Left renal cortex interstitium (tissue), 4 donors: ENCODE measurements at regions not wholly inside any gene's neighbourhood (a gene's known extent, or its start where the extent isn't known, plus 50 kb on each side); places are given as distances from the start of the nearest gene placed in this dataset.
"Not testable (repeated sequence)": the region's sequence is repeated elsewhere in the genome, so short reads cannot be mapped to it uniquely, and the experiment has no call there.

Source experiments
- DNase-seq, 4 donors: peaks; one replicate each; pipeline ENCODE4 v3.0.0-alpha.2; 2013; ENCODE audit warnings: low read depth in 4 of 4, low spot score in 2 of 4, missing footprints in 1 of 4

- no peak for DNase-seq
Measured at GRCh38 chr7:148507787-148508186, 82.8 kb upstream of the C7orf33 start.

- no peak for DNase-seq
Measured at GRCh38 chr7:148514236-148514635, 76.3 kb upstream of the C7orf33 start.

DNA sequence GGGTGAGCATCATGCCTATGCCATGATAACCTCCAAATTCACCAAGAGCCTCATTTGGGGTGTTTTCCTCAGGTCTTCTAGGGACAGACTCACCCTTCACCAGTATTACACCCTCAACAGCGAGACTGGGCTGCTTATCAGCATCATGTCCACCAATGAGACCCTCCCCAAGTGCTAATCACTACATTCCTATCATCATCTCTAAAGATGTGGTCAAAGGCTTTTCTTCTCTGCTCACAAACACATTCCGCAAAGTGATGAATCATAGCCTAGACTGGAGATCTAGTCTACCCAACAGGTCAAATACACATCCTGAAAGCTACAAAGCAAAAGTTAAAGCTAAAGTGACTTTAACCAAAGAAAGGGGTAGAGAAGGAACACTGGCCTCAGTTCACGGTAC is 75.3 kb upstream of the C7orf33 start:
- no peak for DNase-seq

GRCh38 chr7:148515728-148516695 is 74.6 kb upstream of the C7orf33 start:
- DNase-seq = no peak

DNA sequence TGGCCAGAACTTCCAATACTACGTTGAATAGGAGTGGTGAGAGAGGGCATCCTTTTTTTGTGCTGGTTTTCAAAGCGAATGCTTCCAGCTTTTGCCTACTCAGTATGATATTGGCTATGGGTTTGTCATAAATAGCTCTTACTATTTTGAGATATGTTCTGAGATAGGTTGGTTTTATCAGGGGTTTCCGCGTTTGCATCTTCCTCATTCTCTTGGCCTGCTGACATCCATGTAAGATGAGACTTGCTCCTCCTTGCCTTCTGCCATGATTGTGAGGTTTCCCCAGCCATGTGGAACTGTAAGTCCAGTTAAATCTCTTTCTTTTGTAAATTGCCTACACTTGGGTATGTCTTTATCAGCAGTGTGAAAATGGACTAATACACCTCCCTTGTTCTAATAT is 71.2 kb upstream of the C7orf33 start:
- not testable (repeated sequence) for DNase-seq

GRCh38 chr7:148521271-148521670 is 69.3 kb upstream of the C7orf33 start:
- DNase-seq = no peak

- DNase-seq = no peak
Measured at GRCh38 chr7:148523550-148523949, 67.0 kb upstream of the C7orf33 start.

- DNase-seq = no peak
Measured at GRCh38 chr7:148524479-148525224, 65.9 kb upstream of the C7orf33 start.

GRCh38 chr7:148527717-148528168 is 62.8 kb upstream of the C7orf33 start:
- peak in 1 of 4 donors; percentile 27 for DNase-seq

DNA sequence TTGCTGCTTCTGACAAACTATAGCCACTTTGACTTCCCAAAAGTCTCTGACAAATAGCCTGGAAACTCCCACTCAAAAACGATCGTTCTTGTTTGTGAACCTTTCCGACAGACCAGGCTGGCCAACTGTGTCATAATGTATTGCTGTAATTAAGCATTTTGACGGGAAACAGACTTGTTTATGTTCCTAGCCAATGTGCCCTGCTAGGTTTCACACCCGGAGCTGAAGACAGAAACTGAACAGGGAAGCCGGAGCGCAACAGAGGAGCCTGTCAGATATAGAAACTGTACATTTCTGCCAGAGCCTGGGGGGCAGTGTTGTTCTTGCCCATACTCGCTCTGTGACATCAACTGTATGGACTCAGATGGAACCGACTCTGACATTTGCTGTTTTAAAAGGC is 55.3 kb upstream of the C7orf33 start:
- DNase-seq = peak; percentile 36 to 74 (median 68)

DNA sequence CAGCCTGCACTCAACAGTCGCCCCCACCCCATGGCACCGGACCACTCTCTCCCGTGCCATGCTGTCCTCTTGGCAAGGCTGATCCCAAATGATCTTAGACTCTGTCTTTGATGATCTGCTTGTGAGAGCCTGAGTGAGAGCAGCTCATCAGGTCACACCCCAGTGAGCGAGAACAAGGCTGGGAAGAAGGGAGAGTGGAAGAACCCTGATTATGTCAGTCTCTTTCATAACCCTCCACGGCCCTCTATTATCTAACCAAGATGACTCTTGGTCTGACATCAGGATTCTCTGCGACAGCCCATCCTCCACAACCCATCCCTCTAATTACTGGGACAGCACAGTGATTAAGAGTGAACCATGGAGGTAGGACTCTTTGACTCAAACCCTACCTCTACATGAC is 53.1 kb upstream of the C7orf33 start:
- no peak for DNase-seq

DNA sequence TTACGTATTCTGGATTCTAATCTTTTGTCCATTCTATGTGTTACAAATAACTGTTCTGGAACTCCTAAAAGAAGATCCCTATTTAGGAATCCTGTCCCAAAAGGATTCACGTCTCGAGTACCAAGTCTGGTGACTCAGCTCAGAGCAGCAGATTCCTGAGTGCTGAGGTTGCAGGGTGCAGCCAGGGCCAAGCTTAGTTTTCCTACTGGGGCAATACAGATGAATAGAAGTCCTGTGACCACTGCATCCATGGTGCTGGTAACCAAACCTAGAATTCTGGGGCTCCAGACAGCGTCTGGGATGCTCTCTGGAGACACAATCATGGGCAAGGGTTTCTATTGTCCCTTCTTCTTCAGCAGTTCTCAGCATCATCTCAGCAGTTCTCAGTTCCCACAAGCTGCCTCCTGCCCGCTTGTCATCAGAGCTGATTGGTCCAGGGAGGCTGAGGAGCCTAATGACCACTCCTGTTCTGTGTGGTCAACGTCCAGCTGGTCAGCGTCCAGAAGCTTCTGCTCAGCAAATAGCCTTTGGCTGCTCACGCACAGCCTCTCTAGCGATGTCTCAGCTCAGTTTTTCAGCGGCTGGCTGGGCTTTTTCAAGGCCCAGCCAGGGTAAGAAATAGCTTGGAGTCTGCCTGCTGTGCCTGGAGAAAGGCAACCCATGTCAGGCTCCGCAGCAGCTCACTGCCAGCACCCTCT is 50.4 kb upstream of the C7orf33 start:
- DNase-seq = peak in 1 of 4 donors; percentile 13
